ENCODE measurements at regions not wholly inside any gene's neighbourhood (a gene's known extent, or its start where the extent isn't known, plus 50 kb on each side); places are given as distances from the start of the nearest gene placed in this dataset.

GRCh38 chr3:187516446-187517185 lies 148.4 kb downstream of the RTP4 start:
- TF ChIP-seq, protein P1, sequence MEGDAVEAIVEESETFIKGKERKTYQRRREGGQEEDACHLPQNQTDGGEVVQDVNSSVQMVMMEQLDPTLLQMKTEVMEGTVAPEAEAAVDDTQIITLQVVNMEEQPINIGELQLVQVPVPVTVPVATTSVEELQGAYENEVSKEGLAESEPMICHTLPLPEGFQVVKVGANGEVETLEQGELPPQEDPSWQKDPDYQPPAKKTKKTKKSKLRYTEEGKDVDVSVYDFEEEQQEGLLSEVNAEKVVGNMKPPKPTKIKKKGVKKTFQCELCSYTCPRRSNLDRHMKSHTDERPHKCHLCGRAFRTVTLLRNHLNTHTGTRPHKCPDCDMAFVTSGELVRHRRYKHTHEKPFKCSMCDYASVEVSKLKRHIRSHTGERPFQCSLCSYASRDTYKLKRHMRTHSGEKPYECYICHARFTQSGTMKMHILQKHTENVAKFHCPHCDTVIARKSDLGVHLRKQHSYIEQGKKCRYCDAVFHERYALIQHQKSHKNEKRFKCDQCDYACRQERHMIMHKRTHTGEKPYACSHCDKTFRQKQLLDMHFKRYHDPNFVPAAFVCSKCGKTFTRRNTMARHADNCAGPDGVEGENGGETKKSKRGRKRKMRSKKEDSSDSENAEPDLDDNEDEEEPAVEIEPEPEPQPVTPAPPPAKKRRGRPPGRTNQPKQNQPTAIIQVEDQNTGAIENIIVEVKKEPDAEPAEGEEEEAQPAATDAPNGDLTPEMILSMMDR (IDR thresholded peaks at IDR 0.05; ENCODE audit: insufficient read depth, low read length, poor library complexity, severe bottlenecking) = no peak
- TF ChIP-seq EZH2phosphoT487 (conservative IDR thresholded peaks at IDR 0.05; ENCODE audit: low read length) = no peak

Data from SU-DHL-6 (cell line).